IPS-11a (cell line): ENCODE measurements at regions not wholly inside any gene's neighbourhood (a gene's known extent, or its start where the extent isn't known, plus 50 kb on each side); places are given as distances from the start of the nearest gene placed in this dataset.
"Not testable (repeated sequence)": the region's sequence is repeated elsewhere in the genome, so short reads cannot be mapped to it uniquely, and the experiment has no call there.

Source experiments
- H3K4me3 ChIP-seq: one replicate; pipeline ENCODE4 v1.5.1; 2013; ENCODE audit warnings: low read depth, low read length, control low read depth

- H3K4me3 ChIP-seq: no peak overlapping the region
These were observed 67.7 kb downstream of the SMIM20 start for GRCh38 chr4:25981749-25982148.

- no peak overlapping the region for H3K4me3 ChIP-seq
These were observed 68.9 kb downstream of the SMIM20 start for GRCh38 chr4:25982962-25983361.

GRCh38 chr4:25984266-25984665 is 70.2 kb downstream of the SMIM20 start:
- H3K4me3 ChIP-seq: no peak overlapping the region

GRCh38 chr4:25984796-25985195 is 70.8 kb downstream of the SMIM20 start:
- H3K4me3 ChIP-seq: no peak overlapping the region

GRCh38 chr4:25986807-25987206 is 72.8 kb downstream of the SMIM20 start:
- H3K4me3 ChIP-seq: no peak overlapping the region

GRCh38 chr4:25991340-25991739 is 77.3 kb downstream of the SMIM20 start:
- H3K4me3 ChIP-seq: no peak overlapping the region

- no peak overlapping the region for H3K4me3 ChIP-seq
These were observed 79.6 kb downstream of the SMIM20 start for GRCh38 chr4:25993395-25994185.

- H3K4me3 ChIP-seq: not testable (repeated sequence)
These were observed 80.6 kb downstream of the SMIM20 start for GRCh38 chr4:25994577-25994976.

GRCh38 chr4:26000274-26000950 is 86.4 kb downstream of the SMIM20 start:
- H3K4me3 ChIP-seq: no peak overlapping the region

GRCh38 chr4:26001413-26001812 is 87.4 kb downstream of the SMIM20 start:
- no peak overlapping the region for H3K4me3 ChIP-seq

- H3K4me3 ChIP-seq: no peak overlapping the region
These were observed 87.8 kb downstream of the SMIM20 start for GRCh38 chr4:26001816-26002215.

GRCh38 chr4:26003056-26003455 is 89.0 kb downstream of the SMIM20 start:
- H3K4me3 ChIP-seq: no peak overlapping the region

GRCh38 chr4:26004290-26004689 is 90.3 kb downstream of the SMIM20 start:
- H3K4me3 ChIP-seq: no peak overlapping the region

GRCh38 chr4:26005764-26006163 is 91.7 kb downstream of the SMIM20 start:
- H3K4me3 ChIP-seq: no peak overlapping the region

GRCh38 chr4:26008737-26009136 is 94.7 kb downstream of the SMIM20 start:
- no peak overlapping the region for H3K4me3 ChIP-seq

- H3K4me3 ChIP-seq: no peak overlapping the region
These were observed 95.5 kb downstream of the SMIM20 start for GRCh38 chr4:26009502-26009901.

GRCh38 chr4:26010304-26010703 is 96.3 kb downstream of the SMIM20 start:
- no peak overlapping the region for H3K4me3 ChIP-seq

- H3K4me3 ChIP-seq: no peak overlapping the region
These were observed 99.6 kb downstream of the SMIM20 start for GRCh38 chr4:26013629-26014028.

- no peak overlapping the region for H3K4me3 ChIP-seq
These were observed 101.2 kb downstream of the SMIM20 start for GRCh38 chr4:26015133-26015651.

GRCh38 chr4:26015906-26016305 is 101.9 kb downstream of the SMIM20 start:
- no peak overlapping the region for H3K4me3 ChIP-seq

- no peak overlapping the region for H3K4me3 ChIP-seq
These were observed 103.5 kb downstream of the SMIM20 start for GRCh38 chr4:26017531-26017930.
